ENCODE measurements at regions not wholly inside any gene's neighbourhood (a gene's known extent, or its start where the extent isn't known, plus 50 kb on each side); places are given as distances from the start of the nearest gene placed in this dataset.
"Not testable (repeated sequence)": the region's sequence is repeated elsewhere in the genome, so short reads cannot be mapped to it uniquely, and the experiment has no call there.

- ATAC-seq (no peak), DNase-seq (no peak)
- peaks cover 13 to 39% (median 30%) of the 10 kb centered on the region in 5 donors for H3K27me3 Mint-ChIP-seq
- no peak overlapping the region for H3K4me3 Mint-ChIP-seq
- peaks cover 0 to 7% (median 0%) of the 10 kb centered on the region in 4 donors for H3K4me1 Mint-ChIP-seq
- peaks cover 7 to 12% (median 10%) of the 10 kb centered on the region in 9 donors for H3K9me3 Mint-ChIP-seq
- H3K27ac Mint-ChIP-seq, result no peak overlapping the region
- H3K36me3 Mint-ChIP-seq, result peaks cover 0 to 9% (median 8%) of the 10 kb centered on the region in 3 donors
- POLR2A ChIA-PET, result no interaction called here
Measured at GRCh38 chr9:88873635-88874034, 117.6 kb upstream of the S1PR3 start.

GRCh38 chr9:88874391-88874790, 116.9 kb upstream of the S1PR3 start:
- POLR2A ChIA-PET, result no interaction called here
- ATAC-seq (no peak), DNase-seq (no peak)
- Mint-ChIP-seq H3K4me3 (no peak overlapping the region), H3K4me1 (peaks cover 0 to 7% (median 0%) of the 10 kb centered on the region in 4 donors), H3K36me3 (peaks cover 0 to 4% (median 2%) of the 10 kb centered on the region in 3 donors), H3K27ac (no peak overlapping the region), H3K9me3 (peaks cover 0 to 4% (median 2%) of the 10 kb centered on the region in 9 donors), H3K27me3 (peaks cover 11 to 38% (median 30%) of the 10 kb centered on the region in 5 donors)

GRCh38 chr9:88875400-88876120, 115.7 kb upstream of the S1PR3 start:
- ATAC-seq (no peak), DNase-seq (no peak)
- H3K27ac Mint-ChIP-seq, result no peak overlapping the region
- POLR2A ChIA-PET, result no interaction called here
- H3K27me3 Mint-ChIP-seq, result peaks cover 10 to 40% (median 30%) of the 10 kb centered on the region in 5 donors
- H3K36me3 Mint-ChIP-seq, result peaks cover 0 to 4% (median 0%) of the 10 kb centered on the region in 3 donors
- peaks cover 0 to 7% (median 0%) of the 10 kb centered on the region in 4 donors for H3K4me1 Mint-ChIP-seq
- no peak overlapping the region for H3K4me3 Mint-ChIP-seq
- H3K9me3 Mint-ChIP-seq, result peaks cover 0 to 2% (median 0%) of the 10 kb centered on the region in 9 donors

- Mint-ChIP-seq H3K4me3 (no peak overlapping the region), H3K36me3 (peaks cover 0 to 20% (median 2%) of the 10 kb centered on the region in 3 donors), H3K9me3 (peaks cover 0 to 23% (median 13%) of the 10 kb centered on the region in 9 donors), H3K27me3 (peaks cover 8 to 22% (median 10%) of the 10 kb centered on the region in 5 donors), H3K4me1 (peaks cover 9 to 17% (median 14%) of the 10 kb centered on the region in 4 donors), H3K27ac (no peak overlapping the region)
- DNase-seq (no peak), ATAC-seq (no peak)
- POLR2A ChIA-PET, result no interaction called here
Measured at GRCh38 chr9:88880199-88880598, 111.1 kb upstream of the S1PR3 start.

- peaks cover 0 to 16% (median 6%) of the 10 kb centered on the region in 3 donors for H3K36me3 Mint-ChIP-seq
- H3K27ac Mint-ChIP-seq, POLR2A ChIA-PET, H3K27me3 Mint-ChIP-seq, ATAC-seq: not testable (repeated sequence)
- peaks cover 11 to 21% (median 18%) of the 10 kb centered on the region in 4 donors for H3K4me1 Mint-ChIP-seq
- peaks cover 0 to 29% (median 13%) of the 10 kb centered on the region in 9 donors for H3K9me3 Mint-ChIP-seq
- peak overlapping the region in 9 of 10 donors; percentile 0 to 60 (median 15) for H3K4me3 Mint-ChIP-seq
- DNase-seq, result peak in 2 of 10 donors; percentile 14 to 21
Measured at GRCh38 chr9:88884291-88884690, 107.0 kb upstream of the S1PR3 start.

GRCh38 chr9:88886762-88887161, 104.5 kb upstream of the S1PR3 start:
- Mint-ChIP-seq H3K36me3 (peaks cover 0 to 16% (median 6%) of the 10 kb centered on the region in 3 donors), H3K4me1 (peaks cover 11 to 38% (median 30%) of the 10 kb centered on the region in 4 donors), H3K9me3 (peaks cover 0 to 29% (median 13%) of the 10 kb centered on the region in 9 donors), H3K27me3 (peaks cover 5 to 12% (median 8%) of the 10 kb centered on the region in 5 donors)
- ATAC-seq, POLR2A ChIA-PET, H3K27ac Mint-ChIP-seq, DNase-seq, H3K4me3 Mint-ChIP-seq: not testable (repeated sequence)

- Mint-ChIP-seq H3K9me3 (peaks cover 0 to 8% (median under 1%) of the 10 kb centered on the region in 9 donors), H3K27ac (no peak overlapping the region), H3K4me1 (peaks cover 6 to 37% (median 23%) of the 10 kb centered on the region in 4 donors), H3K27me3 (peaks cover 9 to 38% (median 11%) of the 10 kb centered on the region in 5 donors), H3K36me3 (peaks cover 0 to 4% (median 1%) of the 10 kb centered on the region in 3 donors), H3K4me3 (no peak overlapping the region)
- DNase-seq (no peak), ATAC-seq (no peak)
- POLR2A ChIA-PET, result no interaction called here
Measured at GRCh38 chr9:88889386-88889785, 101.9 kb upstream of the S1PR3 start.

GRCh38 chr9:88890546-88890945, 100.7 kb upstream of the S1PR3 start:
- POLR2A ChIA-PET, result no interaction called here
- H3K27me3 Mint-ChIP-seq, result peaks cover 9 to 50% (median 11%) of the 10 kb centered on the region in 5 donors
- H3K9me3 Mint-ChIP-seq, result peaks cover 0 to 7% (median 0%) of the 10 kb centered on the region in 9 donors
- no peak for DNase-seq
- no peak overlapping the region for H3K27ac Mint-ChIP-seq
- H3K4me3 Mint-ChIP-seq, result no peak overlapping the region
- ATAC-seq, result no peak
- peaks cover 0 to 4% (median 0%) of the 10 kb centered on the region in 3 donors for H3K36me3 Mint-ChIP-seq
- H3K4me1 Mint-ChIP-seq, result peaks cover 2 to 27% (median 12%) of the 10 kb centered on the region in 4 donors

- no peak overlapping the region for H3K4me3 Mint-ChIP-seq
- peaks cover 9 to 52% (median 11%) of the 10 kb centered on the region in 5 donors for H3K27me3 Mint-ChIP-seq
- POLR2A ChIA-PET, result no interaction called here
- DNase-seq (peak in 2 of 10 donors; percentile 9 to 10), ATAC-seq (no peak)
- peaks cover 0 to 4% (median 0%) of the 10 kb centered on the region in 3 donors for H3K36me3 Mint-ChIP-seq
- peaks cover 0 to 3% (median 0%) of the 10 kb centered on the region in 9 donors for H3K9me3 Mint-ChIP-seq
- H3K27ac Mint-ChIP-seq, result no peak overlapping the region
- peaks cover 2 to 25% (median 12%) of the 10 kb centered on the region in 4 donors for H3K4me1 Mint-ChIP-seq
Measured at GRCh38 chr9:88891040-88891439, 100.2 kb upstream of the S1PR3 start.

GRCh38 chr9:88892724-88893123, 98.5 kb upstream of the S1PR3 start:
- peaks cover 8 to 52% (median 18%) of the 10 kb centered on the region in 5 donors for H3K27me3 Mint-ChIP-seq
- peaks cover 0 to under 1% (median 0%) of the 10 kb centered on the region in 3 donors for H3K36me3 Mint-ChIP-seq
- no peak overlapping the region for H3K4me3 Mint-ChIP-seq
- POLR2A ChIA-PET, result no interaction called here
- H3K4me1 Mint-ChIP-seq, result peaks cover 0 to 25% (median 12%) of the 10 kb centered on the region in 4 donors
- no peak for ATAC-seq
- H3K27ac Mint-ChIP-seq, result no peak overlapping the region
- H3K9me3 Mint-ChIP-seq, result peaks cover 0 to 2% (median 0%) of the 10 kb centered on the region in 9 donors
- no peak for DNase-seq

GRCh38 chr9:88897081-88897480, 94.2 kb upstream of the S1PR3 start:
- peaks cover 8 to 36% (median 12%) of the 10 kb centered on the region in 5 donors for H3K27me3 Mint-ChIP-seq
- peaks cover 0 to 2% (median 0%) of the 10 kb centered on the region in 4 donors for H3K4me1 Mint-ChIP-seq
- no peak overlapping the region for H3K27ac Mint-ChIP-seq
- H3K9me3 Mint-ChIP-seq, result peaks cover 0 to 2% (median 0%) of the 10 kb centered on the region in 9 donors
- ATAC-seq (no peak), DNase-seq (no peak)
- POLR2A ChIA-PET, result no interaction called here
- H3K4me3 Mint-ChIP-seq, result no peak overlapping the region
- no peaks in the 10 kb centered on the region for H3K36me3 Mint-ChIP-seq

GRCh38 chr9:88898039-88898720, 93.1 kb upstream of the S1PR3 start:
- ATAC-seq (no peak), DNase-seq (no peak)
- no peak overlapping the region for H3K4me3 Mint-ChIP-seq
- no peaks in the 10 kb centered on the region for H3K4me1 Mint-ChIP-seq
- peaks cover 0 to 2% (median 0%) of the 10 kb centered on the region in 9 donors for H3K9me3 Mint-ChIP-seq
- POLR2A ChIA-PET, result no interaction called here
- H3K36me3 Mint-ChIP-seq, result no peaks in the 10 kb centered on the region
- no peak overlapping the region for H3K27ac Mint-ChIP-seq
- H3K27me3 Mint-ChIP-seq, result peaks cover 7 to 34% (median 14%) of the 10 kb centered on the region in 5 donors

GRCh38 chr9:88905506-88905905, 85.8 kb upstream of the S1PR3 start:
- peaks cover 6 to 16% (median 15%) of the 10 kb centered on the region in 9 donors for H3K9me3 Mint-ChIP-seq
- no peak for ATAC-seq
- no peak for DNase-seq
- no peak overlapping the region for H3K27ac Mint-ChIP-seq
- peaks cover 23 to 48% (median 28%) of the 10 kb centered on the region in 5 donors for H3K27me3 Mint-ChIP-seq
- POLR2A ChIA-PET, result no interaction called here
- H3K36me3 Mint-ChIP-seq, result peaks cover 0 to 30% (median 4%) of the 10 kb centered on the region in 3 donors
- H3K4me1 Mint-ChIP-seq, result peaks cover 0 to 2% (median 0%) of the 10 kb centered on the region in 4 donors
- no peak overlapping the region for H3K4me3 Mint-ChIP-seq

Data from naive thymus-derived CD8-positive, alpha-beta T cell (primary cell).